GM12878 (cell line): ENCODE measurements at regions not wholly inside any gene's neighbourhood (a gene's known extent, or its start where the extent isn't known, plus 50 kb on each side); places are given as distances from the start of the nearest gene placed in this dataset.

Experiments used
- ATAC-seq: fragments of 200-7000 bp; cut with Tn5 transposase; 3 replicates; pipeline ENCODE4 v1.9.1; 2020; ENCODE audit warnings: mild to moderate bottlenecking, moderate library complexity
- BruUV-seq: library from RNA; stranded (reverse); fragments of 400-500 nt; replicated peaks from 2 replicates; lab custom pipeline; 2021; lab: Mats Ljungman, UMichigan
- CTCF ChIA-PET: fragments of 300-600 bp; sonication (Branson Sonifier 250); formaldehyde crosslinking; extraction: SDS; loops from one replicate; lab custom pipeline; 2021; ENCODE audit warnings: inconsistent platforms; lab: Yijun Ruan, JAX
- POLR2A ChIA-PET: fragments of 350-600 bp; formaldehyde crosslinking; extraction: SDS; loops from one replicate; lab custom pipeline; 2021; ENCODE audit warnings: inconsistent platforms; lab: Charles Lee
- RAD21 ChIA-PET: fragments of 300-600 bp; sonication (Branson Sonifier 250); formaldehyde crosslinking; loops from one replicate; lab custom pipeline; 2023; ENCODE audit warnings: antibody characterized with exemption; ENCODE audit not compliant: unreplicated experiment; lab: Charles Lee
- SMC1A ChIA-PET: fragments of 300-600 bp; sonication (Branson Sonifier 250); formaldehyde crosslinking; loops from one replicate; lab custom pipeline; 2023; ENCODE audit not compliant: unreplicated experiment, uncharacterized antibody; lab: Charles Lee
- DNase-seq: peaks from one replicate; pipeline ENCODE4 v3.0.0-alpha.2; 2011; ENCODE audit warnings: low read depth, low spot score
- FAIRE-seq: peaks from 3 replicates; lab custom pipeline; 2011; peaks lifted over from hg19 to GRCh38; lab: Jason Lieb, UNC
- H2AFZ ChIP-seq: 2 replicates; pipeline ENCODE4 v1.6.0; 2011; ENCODE audit warnings: low read depth, low read length, control low read depth; ENCODE audit not compliant: control insufficient read depth
- H3K27ac ChIP-seq: 2 replicates; pipeline ENCODE4 v1.5.1; 2011; ENCODE audit warnings: control low read depth; ENCODE audit not compliant: control insufficient read depth, insufficient read depth
- H3K27me3 ChIP-seq, 2 experiments: replicated peaks in 1 of 2; 2 replicates each; pipeline versions ENCODE4 v1.6.0 to v1.6.1; 2011; ENCODE audit warnings: low read length in 1 of 2; ENCODE audit not compliant: control insufficient read depth in 2 of 2, insufficient read depth in 2 of 2
- H3K36me3 ChIP-seq, 2 experiments: 2 replicates each; pipeline ENCODE4 v1.5.1; 2011; ENCODE audit warnings: low read length in 1 of 2; ENCODE audit not compliant: control insufficient read depth in 2 of 2, insufficient read depth in 2 of 2
- H3K4me1 ChIP-seq: 2 replicates; pipeline ENCODE4 v1.6.1; 2011; ENCODE audit warnings: mild to moderate bottlenecking, low read length, moderate library complexity, mixed read lengths; ENCODE audit not compliant: control insufficient read depth, insufficient read depth
- H3K4me2 ChIP-seq: 2 replicates; pipeline ENCODE4 v1.6.0; 2011; ENCODE audit warnings: control low read depth; ENCODE audit not compliant: control insufficient read depth, insufficient read depth
- H3K4me3 ChIP-seq: fragments of 200-600 bp; sonication (generic); 2 replicates; pipeline ENCODE4 v1.5.1; 2016
- H3K79me2 ChIP-seq: 2 replicates; pipeline ENCODE4 v1.6.0; 2011; ENCODE audit warnings: low read length; ENCODE audit not compliant: control insufficient read depth, insufficient read depth
- H3K9ac ChIP-seq: 2 replicates; pipeline ENCODE4 v1.8.0; 2011; ENCODE audit warnings: low read length, control low read depth, mixed read lengths; ENCODE audit not compliant: control insufficient read depth, insufficient read depth
- H3K9me3 ChIP-seq: replicated peaks from 3 replicates; pipeline ENCODE4 v1.5.1; 2011; ENCODE audit warnings: mild to moderate bottlenecking, low read length; ENCODE audit not compliant: control insufficient read depth, insufficient read depth
- H4K20me1 ChIP-seq: 2 replicates; pipeline ENCODE4 v1.6.0; 2011; ENCODE audit not compliant: control insufficient read depth, insufficient read depth
- BRCA1 ChIP-seq: IDR thresholded peaks from 2 replicates; pipeline ENCODE4 v1.6.1; 2011; ENCODE audit warnings: low read depth, low read length, improper control_type of control experiment
- E2F4 ChIP-seq: IDR thresholded peaks from 2 replicates; pipeline ENCODE4 v1.6.1; 2012; ENCODE audit warnings: low read depth, low read length, improper control_type of control experiment
- NBN ChIP-seq: fragments of 450-650 bp; IDR thresholded peaks from 2 replicates; pipeline ENCODE4 v1.6.1; 2016
- NRF1 ChIP-seq: conservative IDR thresholded peaks from 2 replicates; pipeline ENCODE4 v1.6.1; 2011; ENCODE audit warnings: mild to moderate bottlenecking, low read depth, low read length, improper control_type of control experiment
- PAX8 ChIP-seq: fragments of 450-650 bp; IDR thresholded peaks from 2 replicates; pipeline ENCODE4 v1.6.1; 2017; ENCODE audit warnings: mild to moderate bottlenecking, moderate library complexity
- POLR2AphosphoS2 ChIP-seq: IDR thresholded peaks from 2 replicates; pipeline ENCODE4 v1.6.1; 2011; ENCODE audit warnings: low read depth, mild to moderate bottlenecking, low read length, improper control_type of control experiment, moderate library complexity
- WGBS: methylation state at CpG from one replicate; pipeline ENCODE4 v1.1.6; 2016; ENCODE audit warnings: low lambda C conversion rate; ENCODE audit not compliant: insufficient replicate concordance, insufficient coverage; ENCODE audit errors: missing lambda C conversion rate; 5-methylcytosine and 5-hydroxymethylcytosine counted together
- in situ Hi-C: fragments of 300-500 bp; cut with MboI; formaldehyde crosslinking; loops from 9 replicates; pipeline ENCODE4 v1.14.3; 2018; ENCODE audit warnings: mixed read lengths
- intact Hi-C: fragments of 100-400 bp; cut with micrococcal nuclease; formaldehyde crosslinking; loops from one replicate; pipeline ENCODE4 v1.14.2; 2022; ENCODE audit not compliant: unreplicated experiment
- TF ChIP-seq, protein P1 (sequence below): fragments of 450-650 bp; IDR thresholded peaks from 2 replicates; pipeline ENCODE4 v1.6.1; 2018; ENCODE audit warnings: mild to moderate bottlenecking, low read depth, moderate library complexity; ENCODE audit not compliant: partially characterized antibody

DNA sequence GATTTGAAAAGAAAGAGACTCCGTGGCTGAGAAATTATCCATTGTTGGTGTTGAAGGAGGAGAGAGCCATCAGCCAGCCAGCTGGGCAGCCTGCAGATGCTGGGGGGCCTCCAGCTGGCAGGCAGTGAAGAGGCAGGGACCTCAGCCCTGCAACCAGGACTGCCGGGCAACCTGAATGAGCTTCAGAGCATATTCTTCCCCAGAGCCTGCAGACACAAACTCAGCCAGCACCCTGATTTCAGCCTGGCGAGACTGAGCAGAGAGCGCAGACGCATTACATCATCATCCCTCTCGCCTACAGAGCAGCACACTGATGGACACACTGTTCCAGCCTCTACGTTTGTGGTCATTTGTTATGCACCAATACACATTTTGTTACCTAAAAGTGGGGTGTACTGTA lies 150.7 kb upstream of the RAB6C start:
- TF ChIP-seq NBN (no peak), BRCA1 (no peak), PAX8 (no peak), NRF1 (no peak), POLR2AphosphoS2 (no peak), E2F4 (no peak)
- TF ChIP-seq, protein P1, sequence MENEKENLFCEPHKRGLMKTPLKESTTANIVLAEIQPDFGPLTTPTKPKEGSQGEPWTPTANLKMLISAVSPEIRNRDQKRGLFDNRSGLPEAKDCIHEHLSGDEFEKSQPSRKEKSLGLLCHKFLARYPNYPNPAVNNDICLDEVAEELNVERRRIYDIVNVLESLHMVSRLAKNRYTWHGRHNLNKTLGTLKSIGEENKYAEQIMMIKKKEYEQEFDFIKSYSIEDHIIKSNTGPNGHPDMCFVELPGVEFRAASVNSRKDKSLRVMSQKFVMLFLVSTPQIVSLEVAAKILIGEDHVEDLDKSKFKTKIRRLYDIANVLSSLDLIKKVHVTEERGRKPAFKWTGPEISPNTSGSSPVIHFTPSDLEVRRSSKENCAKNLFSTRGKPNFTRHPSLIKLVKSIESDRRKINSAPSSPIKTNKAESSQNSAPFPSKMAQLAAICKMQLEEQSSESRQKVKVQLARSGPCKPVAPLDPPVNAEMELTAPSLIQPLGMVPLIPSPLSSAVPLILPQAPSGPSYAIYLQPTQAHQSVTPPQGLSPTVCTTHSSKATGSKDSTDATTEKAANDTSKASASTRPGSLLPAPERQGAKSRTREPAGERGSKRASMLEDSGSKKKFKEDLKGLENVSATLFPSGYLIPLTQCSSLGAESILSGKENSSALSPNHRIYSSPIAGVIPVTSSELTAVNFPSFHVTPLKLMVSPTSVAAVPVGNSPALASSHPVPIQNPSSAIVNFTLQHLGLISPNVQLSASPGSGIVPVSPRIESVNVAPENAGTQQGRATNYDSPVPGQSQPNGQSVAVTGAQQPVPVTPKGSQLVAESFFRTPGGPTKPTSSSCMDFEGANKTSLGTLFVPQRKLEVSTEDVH, result no peak
- WGBS, result 28% methylated on average over 7 of the region's 7 CpGs

More for the DNA sequence above, 150.7 kb upstream of the RAB6C start:
- in situ Hi-C loops (no loop called here), intact Hi-C loops (no loop called here)
- Histone ChIP-seq H3K27me3 (no peaks in the 10 kb centered on the region; a peak in 1 of 4 replicates), H3K9ac (no peak overlapping the region), H4K20me1 (no peaks in the 10 kb centered on the region), H3K9me3 (no peaks in the 10 kb centered on the region; the same call in 2 of the 3 replicates), H2AFZ (no peak overlapping the region), H3K79me2 (no peaks in the 10 kb centered on the region), H3K27ac (no peak overlapping the region), H3K4me2 (no peak overlapping the region), H3K36me3 (no peaks in the 10 kb centered on the region), H3K4me1 (no peaks in the 10 kb centered on the region), H3K4me3 (no peak overlapping the region)
- ChIA-PET RAD21 (no interaction called here), CTCF (no interaction called here), POLR2A (no interaction called here), SMC1A (no interaction called here)
- BruUV-seq, result no TSS peak
- FAIRE-seq (no peak), ATAC-seq (no peak), DNase-seq (no peak)
